Coronary artery (tissue), 2 donors: ENCODE measurements at regions not wholly inside any gene's neighbourhood (a gene's known extent, or its start where the extent isn't known, plus 50 kb on each side); places are given as distances from the start of the nearest gene placed in this dataset.

Source experiments
- DNase-seq: peaks from one replicate; pipeline ENCODE4 v3.0.0-alpha.2; 2017; ENCODE audit warnings: low spot score
- H3K27ac ChIP-seq, 2 donors: fragments of 200-600 bp; sonication (generic); one replicate each; pipeline ENCODE4 v1.5.1; 2016 to 2019
- H3K4me3 ChIP-seq: fragments of 200-600 bp; sonication (generic); 2 replicates; pipeline ENCODE4 v1.5.1; 2016; ENCODE audit warnings: mild to moderate bottlenecking, moderate library complexity
- CTCF ChIP-seq: fragments of 200-600 bp; sonication (generic); IDR thresholded peaks from one replicate; pipeline ENCODE4 v1.5.1; 2019; ENCODE audit warnings: antibody characterized with exemption

GRCh38 chr17:63138713-63139112 lies 172.7 kb downstream of the TANC2 start:
- Histone ChIP-seq H3K27ac (no peak overlapping the region), H3K4me3 (no peak overlapping the region)
- DNase-seq = no peak
- no peak for TF ChIP-seq CTCF

GRCh38 chr17:63139356-63139755 lies 173.3 kb downstream of the TANC2 start:
- no peak for DNase-seq
- H3K4me3 ChIP-seq = no peak overlapping the region
- no peak for TF ChIP-seq CTCF
- H3K27ac ChIP-seq = no peak overlapping the region

- Histone ChIP-seq H3K4me3 (no peak overlapping the region), H3K27ac (no peak overlapping the region)
- no peak for TF ChIP-seq CTCF
- DNase-seq = no peak
Measured at GRCh38 chr17:63140255-63140654, 174.2 kb downstream of the TANC2 start.

GRCh38 chr17:63142836-63143235 lies 176.8 kb downstream of the TANC2 start:
- no peak for TF ChIP-seq CTCF
- Histone ChIP-seq H3K4me3 (no peak overlapping the region), H3K27ac (no peak overlapping the region)
- DNase-seq = no peak

GRCh38 chr17:63150490-63150889 lies 184.5 kb downstream of the TANC2 start:
- Histone ChIP-seq H3K4me3 (no peak overlapping the region), H3K27ac (no peak overlapping the region)
- no peak for TF ChIP-seq CTCF
- no peak for DNase-seq

GRCh38 chr17:63150994-63151464 lies 185.0 kb downstream of the TANC2 start:
- Histone ChIP-seq H3K4me3 (no peak overlapping the region), H3K27ac (no peak overlapping the region)
- no peak for TF ChIP-seq CTCF

GRCh38 chr17:63151941-63152523 lies 186.0 kb downstream of the TANC2 start:
- Histone ChIP-seq H3K4me3 (no peak overlapping the region), H3K27ac (no peak overlapping the region)
- DNase-seq = no peak
- no peak for TF ChIP-seq CTCF

More at GRCh38 chr17:63150994-63151464, 185.0 kb downstream of the TANC2 start:
- no peak for DNase-seq
